HL-60 (cell line): ENCODE measurements at regions not wholly inside any gene's neighbourhood (a gene's known extent, or its start where the extent isn't known, plus 50 kb on each side); places are given as distances from the start of the nearest gene placed in this dataset.

ENCODE experiments used
- DNase-seq, 2 experiments: peaks; one replicate each; pipeline ENCODE4 v3.0.0-alpha.2; 2010 to 2020; ENCODE audit warnings: low read depth in 1 of 2, low spot score in 1 of 2
- H3K27ac ChIP-seq: fragments of 250-450 bp; sonication (Bioruptor Pico); replicated peaks from 2 replicates; pipeline ENCODE4 v1.5.1; 2020; ENCODE audit warnings: mild to moderate bottlenecking, moderate library complexity
- H3K27me3 ChIP-seq: fragments of 250-450 bp; sonication (Bioruptor Pico); 2 replicates; pipeline ENCODE4 v1.5.1; 2021; ENCODE audit warnings: mild to moderate bottlenecking, moderate library complexity; ENCODE audit not compliant: insufficient read depth, poor library complexity, severe bottlenecking
- H3K4me3 ChIP-seq: replicated peaks from 2 replicates; pipeline ENCODE4 v1.5.1; 2011; ENCODE audit warnings: mild to moderate bottlenecking, control low read depth, low read length; ENCODE audit not compliant: insufficient read depth
- CTCF ChIP-seq: IDR thresholded peaks from one replicate; pipeline ENCODE4 v1.5.1; 2011; ENCODE audit warnings: low read length, control low read depth, inconsistent platforms; ENCODE audit not compliant: insufficient read depth
- GABPA ChIP-seq: IDR thresholded peaks from 2 replicates; pipeline ENCODE4 v1.6.1; 2012; ENCODE audit warnings: low read depth
- POLR2AphosphoS5 ChIP-seq: IDR thresholded peaks from 2 replicates; pipeline ENCODE4 v1.6.1; 2012; ENCODE audit warnings: low read depth
- SPI1 ChIP-seq: IDR thresholded peaks from 2 replicates; pipeline ENCODE4 v1.6.1; 2012; ENCODE audit warnings: low read depth, mild to moderate bottlenecking, borderline replicate concordance
- TF ChIP-seq, protein P1 (sequence below): IDR thresholded peaks from 2 replicates; pipeline ENCODE4 v1.6.1; 2012; ENCODE audit warnings: low read depth; ENCODE audit not compliant: insufficient replicate concordance

- DNase-seq = no peak
- Histone ChIP-seq H3K27me3 (no peaks in the 10 kb centered on the region), H3K4me3 (no peak overlapping the region), H3K27ac (peak overlapping the region; percentile 89)
- no peak for TF ChIP-seq POLR2AphosphoS5
These were observed 112.0 kb upstream of the RAB4A start for GRCh38 chr1:229158927-229159326.

DNA sequence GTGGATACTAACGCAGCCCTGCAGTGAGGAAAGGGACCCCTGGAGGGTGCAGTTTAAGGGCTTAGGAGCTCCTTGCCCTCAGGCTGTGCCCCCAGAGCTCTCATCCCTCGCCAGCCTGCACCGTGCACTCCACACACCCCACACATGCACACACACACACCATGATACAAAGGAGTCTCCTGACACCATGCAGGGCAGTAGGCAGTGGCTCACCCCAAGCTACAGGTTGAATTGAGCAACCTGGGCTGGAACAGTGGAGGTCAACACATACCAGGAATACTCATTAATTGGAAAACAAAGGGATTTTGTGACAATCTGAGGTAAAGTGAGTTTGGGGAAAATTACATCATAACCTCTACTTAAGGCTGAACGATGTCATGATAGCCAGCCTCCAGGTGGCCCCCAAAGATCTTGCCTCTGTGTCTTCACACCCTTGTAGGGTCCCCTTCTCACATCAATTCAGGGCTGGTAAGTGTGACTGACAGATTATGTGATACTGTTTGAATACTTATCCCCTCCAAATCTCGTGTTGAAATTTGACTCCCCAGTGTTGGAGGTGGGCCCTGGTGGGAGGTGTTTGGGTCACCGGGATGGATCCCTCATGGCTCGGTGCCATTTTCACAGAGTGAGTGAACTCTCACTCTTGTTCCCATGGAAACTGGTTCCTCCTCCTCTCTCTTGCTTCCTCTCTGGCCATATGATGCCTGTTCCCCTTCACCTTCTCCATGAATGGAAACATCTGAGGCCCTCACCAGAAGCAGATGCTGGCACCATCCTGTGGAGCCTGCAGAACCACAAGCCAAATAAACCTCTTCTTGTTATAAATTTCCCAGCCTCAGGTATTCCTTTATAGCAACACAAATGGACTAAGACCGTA, 111.0 kb upstream of the RAB4A start:
- no peaks in the 10 kb centered on the region for H3K27me3 ChIP-seq

DNA sequence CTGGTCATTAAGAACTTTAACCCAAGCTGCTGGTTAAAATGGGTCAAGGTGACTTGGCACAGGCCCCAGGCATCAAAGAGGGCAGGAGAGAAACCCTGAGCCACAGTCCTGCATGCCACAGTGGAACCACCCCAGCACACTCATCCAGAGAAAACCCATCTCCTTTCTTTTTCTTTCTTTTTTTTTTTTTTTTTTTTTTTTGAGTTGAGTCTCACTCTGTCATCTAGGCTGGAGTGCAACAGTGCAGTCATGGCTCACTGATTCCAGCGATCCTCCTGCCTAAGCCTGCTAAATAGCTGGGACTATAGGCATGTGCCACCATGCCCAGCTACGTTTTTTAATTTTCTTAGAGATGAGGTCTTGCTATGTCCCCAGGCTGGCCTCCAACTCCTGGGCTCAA, 109.2 kb upstream of the RAB4A start:
- TF ChIP-seq GABPA (no peak), CTCF (no peak), SPI1 (no peak), POLR2AphosphoS5 (no peak)
- TF ChIP-seq, protein P1, sequence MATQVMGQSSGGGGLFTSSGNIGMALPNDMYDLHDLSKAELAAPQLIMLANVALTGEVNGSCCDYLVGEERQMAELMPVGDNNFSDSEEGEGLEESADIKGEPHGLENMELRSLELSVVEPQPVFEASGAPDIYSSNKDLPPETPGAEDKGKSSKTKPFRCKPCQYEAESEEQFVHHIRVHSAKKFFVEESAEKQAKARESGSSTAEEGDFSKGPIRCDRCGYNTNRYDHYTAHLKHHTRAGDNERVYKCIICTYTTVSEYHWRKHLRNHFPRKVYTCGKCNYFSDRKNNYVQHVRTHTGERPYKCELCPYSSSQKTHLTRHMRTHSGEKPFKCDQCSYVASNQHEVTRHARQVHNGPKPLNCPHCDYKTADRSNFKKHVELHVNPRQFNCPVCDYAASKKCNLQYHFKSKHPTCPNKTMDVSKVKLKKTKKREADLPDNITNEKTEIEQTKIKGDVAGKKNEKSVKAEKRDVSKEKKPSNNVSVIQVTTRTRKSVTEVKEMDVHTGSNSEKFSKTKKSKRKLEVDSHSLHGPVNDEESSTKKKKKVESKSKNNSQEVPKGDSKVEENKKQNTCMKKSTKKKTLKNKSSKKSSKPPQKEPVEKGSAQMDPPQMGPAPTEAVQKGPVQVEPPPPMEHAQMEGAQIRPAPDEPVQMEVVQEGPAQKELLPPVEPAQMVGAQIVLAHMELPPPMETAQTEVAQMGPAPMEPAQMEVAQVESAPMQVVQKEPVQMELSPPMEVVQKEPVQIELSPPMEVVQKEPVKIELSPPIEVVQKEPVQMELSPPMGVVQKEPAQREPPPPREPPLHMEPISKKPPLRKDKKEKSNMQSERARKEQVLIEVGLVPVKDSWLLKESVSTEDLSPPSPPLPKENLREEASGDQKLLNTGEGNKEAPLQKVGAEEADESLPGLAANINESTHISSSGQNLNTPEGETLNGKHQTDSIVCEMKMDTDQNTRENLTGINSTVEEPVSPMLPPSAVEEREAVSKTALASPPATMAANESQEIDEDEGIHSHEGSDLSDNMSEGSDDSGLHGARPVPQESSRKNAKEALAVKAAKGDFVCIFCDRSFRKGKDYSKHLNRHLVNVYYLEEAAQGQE = no peak
- DNase-seq = no peak
- H3K27ac ChIP-seq = no peak overlapping the region
- no peak overlapping the region for H3K4me3 ChIP-seq
- no peaks in the 10 kb centered on the region for H3K27me3 ChIP-seq

More for the DNA sequence above, 111.0 kb upstream of the RAB4A start:
- Histone ChIP-seq H3K4me3 (no peak overlapping the region), H3K27ac (peak overlapping the region; percentile 89; the same call in 1 of the 2 replicates)
- DNase-seq = peak; percentile 49 to 66
- peak; percentile 26; the same call in 1 of the 2 replicates for TF ChIP-seq POLR2AphosphoS5
- TF ChIP-seq, protein P1 = no peak
- TF ChIP-seq CTCF = no peak
- no peak for TF ChIP-seq GABPA
- TF ChIP-seq SPI1 = peak; percentile 21; the same call in 1 of the 2 replicates

GRCh38 chr1:229162825-229163515, 107.9 kb upstream of the RAB4A start:
- H3K27ac ChIP-seq = no peak overlapping the region
- no peak for TF ChIP-seq POLR2AphosphoS5
- no peak for TF ChIP-seq SPI1
- TF ChIP-seq CTCF = no peak
- TF ChIP-seq, protein P1 = no peak
- TF ChIP-seq GABPA = no peak

More at GRCh38 chr1:229162825-229163515, 107.9 kb upstream of the RAB4A start:
- H3K4me3 ChIP-seq = no peak overlapping the region
- no peaks in the 10 kb centered on the region for H3K27me3 ChIP-seq
- DNase-seq = no peak
